Transverse colon (tissue), 3 donors: ENCODE measurements at regions not wholly inside any gene's neighbourhood (a gene's known extent, or its start where the extent isn't known, plus 50 kb on each side); places are given as distances from the start of the nearest gene placed in this dataset.

Source experiments
- POLR2A ChIP-seq: fragments of 450-650 bp; IDR thresholded peaks from one replicate; pipeline ENCODE4 v1.6.1; 2016; ENCODE audit warnings: antibody characterized with exemption, mild to moderate bottlenecking, moderate library complexity
- TF ChIP-seq, protein P1 (sequence below), 5 experiments: fragments of 200-600 bp in 3 of 5; fragments of 450-650 bp in 2 of 5; sonication (generic) in 3 of 5; IDR thresholded peaks; 1 replicate in 2 of 5; 2 replicates in 3 of 5; pipeline ENCODE4 v1.5.1; 2016 to 2017; ENCODE audit warnings: antibody characterized with exemption in 5 of 5, inconsistent platforms in 3 of 5, mild to moderate bottlenecking in 2 of 5, moderate library complexity in 1 of 5

DNA sequence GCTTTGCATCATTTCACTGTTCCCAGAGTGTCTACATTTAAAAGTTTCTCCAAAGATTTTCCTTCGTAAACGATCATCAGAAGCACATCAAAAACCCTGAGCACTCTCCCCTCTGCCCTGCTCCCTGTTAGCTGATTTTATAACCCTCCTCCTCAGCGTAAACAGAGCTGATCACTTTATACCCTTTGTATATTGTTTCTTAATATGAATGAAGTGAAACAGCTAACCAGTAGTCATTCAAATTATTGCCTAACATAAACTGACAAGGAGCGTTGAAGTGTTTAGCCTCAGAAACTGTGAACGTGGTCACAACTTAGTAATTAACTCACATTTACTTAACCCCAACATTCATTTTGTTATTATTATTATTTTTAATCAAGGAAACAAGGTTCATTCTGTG, 160.0 kb upstream of the FOXF1 start:
- TF ChIP-seq, protein P1, sequence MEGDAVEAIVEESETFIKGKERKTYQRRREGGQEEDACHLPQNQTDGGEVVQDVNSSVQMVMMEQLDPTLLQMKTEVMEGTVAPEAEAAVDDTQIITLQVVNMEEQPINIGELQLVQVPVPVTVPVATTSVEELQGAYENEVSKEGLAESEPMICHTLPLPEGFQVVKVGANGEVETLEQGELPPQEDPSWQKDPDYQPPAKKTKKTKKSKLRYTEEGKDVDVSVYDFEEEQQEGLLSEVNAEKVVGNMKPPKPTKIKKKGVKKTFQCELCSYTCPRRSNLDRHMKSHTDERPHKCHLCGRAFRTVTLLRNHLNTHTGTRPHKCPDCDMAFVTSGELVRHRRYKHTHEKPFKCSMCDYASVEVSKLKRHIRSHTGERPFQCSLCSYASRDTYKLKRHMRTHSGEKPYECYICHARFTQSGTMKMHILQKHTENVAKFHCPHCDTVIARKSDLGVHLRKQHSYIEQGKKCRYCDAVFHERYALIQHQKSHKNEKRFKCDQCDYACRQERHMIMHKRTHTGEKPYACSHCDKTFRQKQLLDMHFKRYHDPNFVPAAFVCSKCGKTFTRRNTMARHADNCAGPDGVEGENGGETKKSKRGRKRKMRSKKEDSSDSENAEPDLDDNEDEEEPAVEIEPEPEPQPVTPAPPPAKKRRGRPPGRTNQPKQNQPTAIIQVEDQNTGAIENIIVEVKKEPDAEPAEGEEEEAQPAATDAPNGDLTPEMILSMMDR (IDR thresholded peaks at IDR 0.05): no peak
- TF ChIP-seq POLR2A: no peak
